OCI-LY3 (cell line): ENCODE measurements at regions not wholly inside any gene's neighbourhood (a gene's known extent, or its start where the extent isn't known, plus 50 kb on each side); places are given as distances from the start of the nearest gene placed in this dataset.

Experiments
- H2AFZ ChIP-seq: fragments of 200-600, 300-600 bp; shearing (Covaris generic); 2 replicates; pipeline ENCODE4 v1.6.0; 2014; ENCODE audit warnings: antibody characterized with exemption, low read depth, low read length
- H3K27ac ChIP-seq: fragments of 200-600, 300-600 bp; sonication (generic); 2 replicates; pipeline ENCODE4 v1.5.1; 2014; ENCODE audit warnings: mild to moderate bottlenecking, low read length, moderate library complexity, mixed read lengths
- H3K27me3 ChIP-seq: fragments of 200-600, 300-600 bp; sonication (generic); 2 replicates; pipeline ENCODE4 v1.6.1; 2014; ENCODE audit warnings: low read depth, low read length, mixed read lengths
- H3K36me3 ChIP-seq: fragments of 200-600, 300-600 bp; sonication (generic); replicated peaks from 2 replicates; pipeline ENCODE3; 2014; ENCODE audit warnings: low read depth, low read length, mixed read lengths
- H3K4me1 ChIP-seq: fragments of 300-600, 200-600 bp; sonication (generic); 2 replicates; pipeline ENCODE4 v1.6.1; 2014; ENCODE audit warnings: low read length, mixed read lengths
- H3K4me2 ChIP-seq: fragments of 200-600, 300-600 bp; sonication (generic); 2 replicates; pipeline ENCODE4 v1.6.1; 2014; ENCODE audit warnings: low read length, mixed read lengths
- H3K4me3 ChIP-seq: fragments of 300-600, 200-600 bp; sonication (generic); 2 replicates; pipeline ENCODE4 v1.5.1; 2014; ENCODE audit warnings: antibody characterized with exemption, mild to moderate bottlenecking, low read length, moderate library complexity
- H3K79me2 ChIP-seq: fragments of 300-600, 200-600 bp; shearing (Covaris generic); 2 replicates; pipeline ENCODE4 v1.6.1; 2014; ENCODE audit warnings: mild to moderate bottlenecking, low read length, mixed read lengths
- H3K9ac ChIP-seq: fragments of 300-600, 200-600 bp; shearing (Covaris generic); 2 replicates; pipeline ENCODE4 v1.6.0; 2014; ENCODE audit warnings: mild to moderate bottlenecking, low read length, moderate library complexity
- H3K9me3 ChIP-seq: fragments of 200-600, 300-600 bp; shearing (Covaris generic); 2 replicates; pipeline ENCODE4 v1.6.1; 2014; ENCODE audit warnings: low read length, mixed read lengths; ENCODE audit not compliant: insufficient read depth
- H4K20me1 ChIP-seq: fragments of 200-600, 300-600 bp; sonication (generic); 2 replicates; pipeline ENCODE4 v1.6.1; 2016; ENCODE audit warnings: low read length, mixed read lengths; ENCODE audit not compliant: insufficient read depth
- EZH2phosphoT487 ChIP-seq: fragments of 200-600 bp; shearing (Covaris generic); IDR thresholded peaks from 2 replicates; pipeline ENCODE4 v1.6.1; 2018; ENCODE audit warnings: antibody characterized with exemption, mixed run types, low read depth
- TF ChIP-seq, protein P1 (sequence below): fragments of 200-600, 300-600 bp; sonication (generic); IDR thresholded peaks from 2 replicates; pipeline ENCODE4 v1.5.1; 2014; ENCODE audit warnings: antibody characterized with exemption, low read length, low read depth

DNA sequence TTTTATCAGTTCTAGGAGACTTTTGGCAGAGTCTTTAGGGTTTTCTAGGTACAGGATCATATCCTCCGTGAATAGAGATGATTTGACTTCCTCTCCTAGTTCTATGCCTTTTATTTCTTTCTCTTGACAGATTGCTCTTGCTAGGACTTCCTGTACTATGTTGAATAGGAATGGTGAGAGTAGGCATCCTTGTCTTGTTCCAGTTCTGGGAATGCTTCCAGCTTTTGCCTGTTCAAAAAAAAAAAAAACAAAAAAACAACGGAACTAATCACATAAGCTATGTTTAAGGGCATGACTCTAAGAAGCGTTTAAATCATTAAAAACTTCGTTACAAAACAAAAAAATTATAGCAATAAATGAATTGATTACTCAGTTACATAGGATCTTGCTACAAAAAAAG lies 145.7 kb downstream of the NUP35 start:
- H3K27ac ChIP-seq: no peak overlapping the region
- H3K9me3 ChIP-seq: no peaks in the 10 kb centered on the region
- no peaks in the 10 kb centered on the region for H3K36me3 ChIP-seq
- H3K4me3 ChIP-seq: no peak overlapping the region
- peaks cover 21% of the 10 kb centered on the region for H3K4me1 ChIP-seq
- no peak overlapping the region for H3K4me2 ChIP-seq
- no peaks in the 10 kb centered on the region for H3K27me3 ChIP-seq
- no peak for TF ChIP-seq EZH2phosphoT487
- TF ChIP-seq, protein P1, sequence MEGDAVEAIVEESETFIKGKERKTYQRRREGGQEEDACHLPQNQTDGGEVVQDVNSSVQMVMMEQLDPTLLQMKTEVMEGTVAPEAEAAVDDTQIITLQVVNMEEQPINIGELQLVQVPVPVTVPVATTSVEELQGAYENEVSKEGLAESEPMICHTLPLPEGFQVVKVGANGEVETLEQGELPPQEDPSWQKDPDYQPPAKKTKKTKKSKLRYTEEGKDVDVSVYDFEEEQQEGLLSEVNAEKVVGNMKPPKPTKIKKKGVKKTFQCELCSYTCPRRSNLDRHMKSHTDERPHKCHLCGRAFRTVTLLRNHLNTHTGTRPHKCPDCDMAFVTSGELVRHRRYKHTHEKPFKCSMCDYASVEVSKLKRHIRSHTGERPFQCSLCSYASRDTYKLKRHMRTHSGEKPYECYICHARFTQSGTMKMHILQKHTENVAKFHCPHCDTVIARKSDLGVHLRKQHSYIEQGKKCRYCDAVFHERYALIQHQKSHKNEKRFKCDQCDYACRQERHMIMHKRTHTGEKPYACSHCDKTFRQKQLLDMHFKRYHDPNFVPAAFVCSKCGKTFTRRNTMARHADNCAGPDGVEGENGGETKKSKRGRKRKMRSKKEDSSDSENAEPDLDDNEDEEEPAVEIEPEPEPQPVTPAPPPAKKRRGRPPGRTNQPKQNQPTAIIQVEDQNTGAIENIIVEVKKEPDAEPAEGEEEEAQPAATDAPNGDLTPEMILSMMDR: no peak
- no peaks in the 10 kb centered on the region for H3K79me2 ChIP-seq
- no peak overlapping the region for H2AFZ ChIP-seq
- no peaks in the 10 kb centered on the region for H4K20me1 ChIP-seq
- no peak overlapping the region for H3K9ac ChIP-seq

- H3K9ac ChIP-seq: no peak overlapping the region
- no peaks in the 10 kb centered on the region for H3K4me1 ChIP-seq
- no peak overlapping the region for H3K4me2 ChIP-seq
- no peaks in the 10 kb centered on the region for H3K9me3 ChIP-seq
- TF ChIP-seq, protein P1: no peak
- TF ChIP-seq EZH2phosphoT487: no peak
- H3K27ac ChIP-seq: no peak overlapping the region
- no peak overlapping the region for H2AFZ ChIP-seq
- no peaks in the 10 kb centered on the region for H4K20me1 ChIP-seq
- H3K4me3 ChIP-seq: no peak overlapping the region
- no peaks in the 10 kb centered on the region for H3K27me3 ChIP-seq
- no peaks in the 10 kb centered on the region for H3K79me2 ChIP-seq
- H3K36me3 ChIP-seq: no peaks in the 10 kb centered on the region
Measured at GRCh38 chr2:183283209-183283608, 159.0 kb downstream of the NUP35 start.

DNA sequence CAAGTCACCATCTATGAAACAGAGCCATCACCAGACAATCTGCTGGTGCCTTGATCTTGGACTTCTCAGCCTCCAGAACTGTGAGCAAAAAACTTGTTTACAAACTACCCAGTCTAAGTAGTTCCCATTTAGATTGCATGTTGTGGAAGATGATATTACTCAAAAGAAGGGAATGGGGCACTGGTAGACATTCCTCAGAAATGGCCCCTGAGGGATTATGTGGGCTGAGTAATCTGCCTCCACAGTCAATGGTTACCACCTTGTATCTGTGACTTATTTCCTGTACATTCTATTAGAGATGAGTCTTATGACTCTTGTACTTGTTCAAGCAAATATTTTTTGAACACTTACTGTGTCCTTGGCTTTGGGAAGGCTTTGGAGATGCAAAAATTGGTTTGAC lies 160.4 kb downstream of the NUP35 start:
- no peaks in the 10 kb centered on the region for H3K9me3 ChIP-seq
- H3K4me1 ChIP-seq: no peaks in the 10 kb centered on the region
- no peak overlapping the region for H3K4me3 ChIP-seq
- no peak overlapping the region for H2AFZ ChIP-seq
- no peak overlapping the region for H3K4me2 ChIP-seq
- H3K27ac ChIP-seq: no peak overlapping the region
- H4K20me1 ChIP-seq: no peaks in the 10 kb centered on the region
- no peak overlapping the region for H3K9ac ChIP-seq
- no peaks in the 10 kb centered on the region for H3K79me2 ChIP-seq
- no peaks in the 10 kb centered on the region for H3K27me3 ChIP-seq
- H3K36me3 ChIP-seq: no peaks in the 10 kb centered on the region
- TF ChIP-seq, protein P1: no peak
- no peak for TF ChIP-seq EZH2phosphoT487

DNA sequence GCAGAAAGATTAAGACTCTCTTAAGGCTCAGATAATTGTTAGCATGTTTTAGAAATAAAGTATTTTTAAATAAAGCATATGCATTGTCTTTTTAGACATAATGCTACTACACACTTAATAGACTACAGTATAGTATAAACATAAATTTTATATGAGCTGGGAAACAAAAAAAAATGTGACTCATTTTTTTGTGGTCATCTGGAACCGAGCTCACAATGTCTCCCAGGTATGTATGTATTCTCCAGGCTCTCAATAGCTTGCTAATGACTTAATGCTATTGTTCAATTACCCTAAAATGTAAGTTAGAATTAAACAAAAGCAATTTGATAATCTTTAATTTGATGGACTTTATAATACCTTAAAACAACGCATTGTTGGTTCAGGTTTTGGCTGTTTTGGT lies 167.2 kb downstream of the NUP35 start:
- H3K9ac ChIP-seq: no peak overlapping the region
- H3K27me3 ChIP-seq: no peaks in the 10 kb centered on the region
- no peaks in the 10 kb centered on the region for H3K4me1 ChIP-seq
- no peaks in the 10 kb centered on the region for H3K36me3 ChIP-seq
- no peak overlapping the region for H3K27ac ChIP-seq
- no peaks in the 10 kb centered on the region for H4K20me1 ChIP-seq
- no peaks in the 10 kb centered on the region for H3K79me2 ChIP-seq
- no peak overlapping the region for H3K4me3 ChIP-seq
- TF ChIP-seq, protein P1: no peak
- no peak for TF ChIP-seq EZH2phosphoT487
- H2AFZ ChIP-seq: no peak overlapping the region
- H3K9me3 ChIP-seq: no peaks in the 10 kb centered on the region
- H3K4me2 ChIP-seq: no peak overlapping the region
